GM18861 (cell line): ENCODE measurements at regions not wholly inside any gene's neighbourhood (a gene's known extent, or its start where the extent isn't known, plus 50 kb on each side); places are given as distances from the start of the nearest gene placed in this dataset.

ENCODE experiments used
- ATAC-seq: cut with Tn5 transposase; IDR thresholded peaks from one replicate; pipeline ENCODE4 v1.9.1; 2021; ENCODE audit not compliant: unreplicated experiment

DNA sequence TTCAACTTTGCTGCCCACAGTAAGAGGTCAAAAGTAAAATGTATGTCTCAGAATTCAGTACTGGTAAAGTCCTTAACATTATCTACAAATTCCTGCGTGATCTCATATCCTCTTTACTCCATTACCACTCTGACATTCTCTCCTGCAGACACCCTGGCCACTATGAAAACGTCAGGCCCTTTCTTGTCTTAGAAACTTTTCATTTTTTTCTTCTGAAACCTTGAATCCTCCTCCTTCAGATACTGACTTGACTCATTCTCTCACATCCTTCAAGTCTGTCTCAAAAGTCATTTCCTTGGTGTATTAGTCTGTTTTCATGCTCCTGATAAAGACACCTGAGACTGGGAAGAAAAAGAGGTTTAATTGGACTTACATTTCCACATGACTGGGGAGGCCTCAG lies 262.3 kb downstream of the POU4F1 start:
- ATAC-seq = peak; percentile 52

GRCh38 chr13:78339927-78340326 lies 263.4 kb downstream of the POU4F1 start:
- ATAC-seq = no peak

DNA sequence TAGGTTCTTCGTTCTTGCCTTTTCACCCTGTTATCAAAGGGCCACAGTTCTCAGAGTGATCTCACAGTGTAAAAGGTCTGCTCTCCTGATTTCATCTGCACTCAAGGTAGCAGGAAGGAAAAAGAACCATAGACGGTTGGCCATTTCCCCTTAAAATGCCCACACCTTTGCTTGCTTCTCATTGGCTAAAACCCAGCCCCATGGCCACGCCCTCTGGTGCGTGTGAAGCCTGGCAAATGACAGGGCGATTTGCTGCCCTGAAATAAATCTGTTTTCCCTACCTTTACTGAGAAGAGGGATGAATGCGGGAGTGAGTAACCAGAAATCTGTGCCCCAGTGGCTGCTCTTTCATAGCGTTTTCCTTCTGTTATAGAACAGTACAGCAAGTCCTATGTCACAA lies 269.3 kb downstream of the POU4F1 start:
- ATAC-seq = no peak

- no peak for ATAC-seq
Measured at GRCh38 chr13:78326633-78327032, 276.7 kb downstream of the POU4F1 start.

DNA sequence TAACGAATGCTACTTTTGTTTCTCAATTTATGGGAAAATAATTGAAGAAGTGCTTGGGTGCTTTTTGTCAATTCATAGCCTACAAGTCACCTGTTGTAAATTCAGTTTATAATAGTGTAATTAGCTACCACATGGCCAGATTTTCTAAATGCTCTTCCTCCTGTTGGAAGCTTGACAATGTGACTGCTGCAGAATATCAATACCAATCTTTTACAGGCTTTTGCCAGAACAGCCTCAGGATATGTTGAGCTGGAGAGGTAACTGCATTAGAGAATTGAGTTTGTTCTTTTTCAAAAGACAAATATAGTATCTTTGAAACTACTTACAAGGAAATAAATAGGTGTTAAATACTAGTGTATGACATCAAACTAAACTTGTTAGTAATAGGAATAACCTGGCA lies 277.8 kb downstream of the POU4F1 start:
- ATAC-seq = no peak

DNA sequence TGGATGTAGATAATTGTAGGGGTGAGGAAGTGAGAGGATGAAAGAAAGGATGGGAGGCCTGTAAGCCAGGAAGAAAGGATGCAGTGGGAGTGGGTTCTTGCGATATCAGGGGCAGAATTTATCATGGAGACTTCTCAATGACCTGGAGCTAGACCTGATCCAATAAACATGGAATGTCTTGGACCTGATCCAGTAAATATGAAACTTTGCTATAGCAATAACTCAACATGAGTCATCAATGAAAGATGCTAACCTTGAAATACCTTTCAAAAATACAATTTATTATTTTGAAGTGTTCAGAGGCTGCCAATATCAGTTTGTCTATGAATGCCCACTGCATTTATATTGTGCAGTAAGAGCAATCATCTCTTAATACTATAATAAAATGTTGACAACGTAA lies 279.5 kb downstream of the POU4F1 start:
- no peak for ATAC-seq

GRCh38 chr13:78323040-78323439 lies 280.3 kb downstream of the POU4F1 start:
- no peak for ATAC-seq

GRCh38 chr13:78319101-78319627 lies 284.2 kb downstream of the POU4F1 start:
- ATAC-seq = no peak

DNA sequence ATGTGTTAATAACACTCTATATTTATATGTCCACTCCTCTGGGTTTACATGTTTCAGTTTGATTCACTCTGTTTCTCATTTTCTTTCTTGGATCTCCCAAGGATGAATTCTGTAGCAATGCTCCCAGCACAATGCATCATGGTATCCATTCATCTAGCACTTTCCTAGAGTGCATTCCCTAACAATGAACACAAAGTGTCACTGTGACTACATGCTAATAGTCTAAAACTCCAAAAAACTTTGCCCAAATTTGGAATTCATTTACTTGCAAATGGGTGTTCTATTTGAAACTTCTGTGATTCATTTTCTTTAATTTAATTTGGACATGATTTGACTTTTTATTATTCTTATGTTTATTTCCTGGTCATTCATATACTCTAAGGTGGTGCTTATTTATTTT lies 286.3 kb downstream of the POU4F1 start:
- no peak for ATAC-seq

DNA sequence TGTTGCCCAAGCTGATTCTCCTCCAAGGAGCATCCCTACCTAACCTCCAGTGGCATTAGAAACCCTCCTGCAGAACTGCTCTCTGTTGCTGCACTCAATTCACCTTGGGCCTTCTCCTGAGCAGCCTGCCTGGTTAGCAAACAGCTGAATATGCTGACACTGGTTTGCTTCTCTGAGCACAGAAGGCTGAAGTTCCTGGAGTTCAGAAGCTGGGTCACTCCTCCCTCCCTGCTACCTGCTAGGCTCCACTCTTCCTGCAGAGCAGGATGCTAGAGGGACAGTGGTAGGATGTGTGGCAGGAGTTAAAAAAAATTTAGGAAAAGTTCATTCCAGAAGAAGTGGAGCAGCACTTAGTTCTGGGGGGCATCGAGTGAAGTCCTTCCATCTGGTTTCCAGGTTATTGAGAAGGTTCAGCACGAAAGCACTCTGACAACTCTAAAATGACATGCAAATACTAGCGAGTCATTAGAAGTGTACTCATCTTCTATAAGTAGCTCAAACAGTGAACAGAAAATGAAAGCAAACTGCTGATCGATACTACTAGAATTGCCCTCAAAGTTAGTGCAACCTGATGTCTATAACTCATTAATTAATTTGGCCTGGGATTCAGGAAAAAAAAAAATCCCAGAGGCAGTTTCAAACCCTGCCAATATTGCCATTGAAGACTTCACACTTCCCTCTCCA lies 293.7 kb downstream of the POU4F1 start:
- peak; percentile 79 for ATAC-seq

- ATAC-seq = no peak
Measured at GRCh38 chr13:78306519-78307206, 296.7 kb downstream of the POU4F1 start.

DNA sequence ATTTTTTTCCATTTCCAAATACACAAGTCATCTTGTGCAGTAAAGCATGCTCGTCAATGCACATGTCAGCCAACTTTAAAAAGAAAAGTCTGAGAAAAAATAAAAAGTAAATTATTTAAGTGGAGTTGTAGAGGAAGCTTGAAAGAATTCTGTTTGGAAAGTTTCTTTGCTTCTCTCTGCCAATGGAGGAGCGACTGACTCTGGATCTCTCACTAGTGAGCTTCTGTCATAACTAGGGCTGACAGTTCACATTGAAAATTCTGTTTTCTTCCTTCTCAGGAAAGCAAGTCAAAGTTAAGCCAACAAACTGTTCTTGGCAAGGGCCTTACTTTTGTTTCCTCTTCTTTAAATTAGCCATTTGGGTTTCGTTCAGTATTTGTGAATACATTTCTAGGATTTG lies 298.2 kb downstream of the POU4F1 start:
- no peak for ATAC-seq

DNA sequence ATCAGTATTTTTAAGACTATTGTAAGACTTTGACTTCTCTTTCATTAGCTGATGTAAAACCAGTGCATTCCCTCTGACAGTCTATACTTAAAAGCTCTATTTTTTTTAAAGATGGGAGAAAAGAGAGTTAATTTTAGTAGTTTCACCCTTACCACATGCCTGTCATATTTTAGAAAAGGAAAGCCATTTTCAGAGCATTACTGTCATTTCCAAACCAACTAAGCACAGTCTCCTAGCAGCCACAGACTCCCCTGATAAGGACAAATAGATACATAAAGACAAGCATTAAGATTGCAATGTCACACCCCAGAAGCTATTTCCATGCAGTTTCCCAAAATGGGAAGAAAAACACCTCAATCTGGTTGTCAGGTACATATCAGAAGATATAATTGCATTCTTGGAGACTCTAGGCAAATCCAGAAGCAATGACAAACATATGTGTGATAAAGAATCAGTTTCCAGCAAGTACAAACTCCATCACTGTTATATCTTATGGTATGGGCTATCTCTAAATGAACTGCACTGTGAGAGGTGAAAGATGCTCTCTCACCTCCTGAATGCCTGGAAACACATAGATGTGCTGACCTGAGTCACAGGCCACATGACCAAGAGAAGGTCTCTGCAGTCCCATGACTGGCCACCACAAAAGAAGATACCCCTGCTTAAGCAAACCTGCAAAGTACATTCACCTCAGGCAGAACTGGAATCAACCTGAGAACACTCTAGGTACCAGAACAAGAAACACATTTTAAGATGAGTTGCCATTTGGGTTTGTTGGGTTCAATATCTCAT lies 303.3 kb downstream of the POU4F1 start:
- ATAC-seq = peak; percentile 67

DNA sequence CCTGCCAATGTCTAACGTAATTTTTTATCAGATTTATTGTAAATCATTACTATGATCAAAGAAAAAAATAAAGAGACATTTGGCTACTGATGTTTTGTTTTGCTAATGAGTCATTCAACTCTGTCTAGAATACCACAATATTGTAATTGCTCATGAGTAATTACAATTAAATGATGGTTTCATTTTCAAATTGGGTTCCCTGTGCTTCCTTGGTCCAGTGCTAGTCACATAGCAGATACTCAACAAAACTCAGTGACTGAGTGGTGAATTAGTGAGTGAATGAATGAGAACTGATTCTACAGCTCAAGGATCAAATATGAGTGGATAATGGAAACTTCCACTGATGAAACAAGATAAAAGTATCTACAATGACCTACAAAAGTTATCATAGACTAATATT lies 304.7 kb downstream of the POU4F1 start:
- ATAC-seq = no peak

DNA sequence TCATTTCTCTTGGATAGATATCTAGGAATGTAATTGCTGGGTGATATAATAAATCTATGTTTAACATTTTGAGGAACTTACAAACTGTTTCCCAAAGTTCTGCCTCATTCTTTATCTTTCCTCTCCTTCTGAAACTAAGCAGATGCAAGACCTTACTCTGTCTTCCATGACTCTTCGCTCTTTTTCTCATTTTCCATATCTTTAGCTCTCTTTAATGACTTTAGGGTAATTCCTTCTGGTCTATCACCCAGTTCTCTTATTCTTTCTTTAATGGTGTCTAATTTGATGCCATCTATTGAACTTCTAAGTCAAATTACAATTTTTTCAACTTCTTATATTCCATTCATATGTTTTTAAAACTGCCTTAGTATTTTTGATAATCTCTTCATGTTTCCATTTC lies 316.6 kb downstream of the POU4F1 start:
- ATAC-seq = no peak

- no peak for ATAC-seq
Measured at GRCh38 chr13:78265098-78265497, 338.3 kb downstream of the POU4F1 start.

DNA sequence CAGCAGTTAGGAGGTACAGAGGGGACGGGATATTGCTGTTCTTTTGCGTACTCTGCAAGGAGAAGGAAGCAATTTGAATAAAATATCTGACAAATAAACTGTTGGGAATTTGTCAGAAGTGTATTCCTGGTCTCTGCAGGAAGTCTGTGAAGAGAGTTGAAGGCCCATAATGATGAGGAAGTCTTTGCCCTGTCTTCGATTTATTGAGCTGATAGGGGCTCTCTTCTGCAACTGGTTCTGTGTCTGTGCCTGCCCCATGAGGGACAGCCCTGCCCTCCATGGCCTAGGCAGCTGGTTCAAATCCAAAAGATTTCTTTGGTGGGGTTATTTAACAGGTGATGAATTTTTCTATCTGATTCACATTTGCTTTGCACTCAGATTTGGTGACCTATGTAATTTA lies 339.7 kb upstream of the EDNRB start:
- no peak for ATAC-seq

DNA sequence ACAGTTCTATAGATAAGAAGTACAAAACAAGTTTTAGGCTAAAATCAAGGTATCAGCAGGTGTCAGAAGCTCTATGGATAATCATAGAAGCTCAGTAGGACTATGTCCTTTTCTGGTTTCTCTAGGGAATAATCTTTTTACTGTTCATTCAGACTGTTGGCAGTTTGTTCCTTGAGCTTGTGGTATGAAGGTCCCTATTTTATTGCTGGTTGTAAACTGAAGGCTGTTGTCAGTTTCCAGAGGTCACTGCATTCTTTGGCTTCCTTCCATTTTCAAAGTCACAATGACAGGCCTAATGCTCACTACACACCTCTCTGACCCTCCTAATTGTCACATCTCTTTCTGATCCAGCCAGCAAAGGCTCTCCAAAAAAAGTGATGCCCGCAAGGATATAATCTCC lies 337.9 kb upstream of the EDNRB start:
- ATAC-seq = no peak

DNA sequence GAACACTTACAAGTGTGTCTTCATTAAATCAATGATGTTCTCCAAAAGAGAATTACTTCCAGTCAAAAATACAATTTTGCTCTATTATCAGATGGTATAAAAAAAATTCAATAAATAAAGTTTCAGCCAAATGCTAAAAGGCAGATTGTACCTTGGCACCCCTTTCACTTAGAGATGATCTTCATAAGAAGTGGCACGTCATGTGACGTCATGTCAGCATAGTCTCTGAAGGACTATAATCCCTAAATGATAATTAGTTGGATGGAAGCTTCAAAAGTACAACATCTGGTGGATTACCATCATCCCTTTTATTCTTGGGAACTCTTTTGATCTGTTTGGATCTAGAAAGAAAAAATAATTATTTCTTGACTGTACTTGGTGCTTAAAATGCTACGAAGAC lies 335.5 kb upstream of the EDNRB start:
- ATAC-seq = no peak

DNA sequence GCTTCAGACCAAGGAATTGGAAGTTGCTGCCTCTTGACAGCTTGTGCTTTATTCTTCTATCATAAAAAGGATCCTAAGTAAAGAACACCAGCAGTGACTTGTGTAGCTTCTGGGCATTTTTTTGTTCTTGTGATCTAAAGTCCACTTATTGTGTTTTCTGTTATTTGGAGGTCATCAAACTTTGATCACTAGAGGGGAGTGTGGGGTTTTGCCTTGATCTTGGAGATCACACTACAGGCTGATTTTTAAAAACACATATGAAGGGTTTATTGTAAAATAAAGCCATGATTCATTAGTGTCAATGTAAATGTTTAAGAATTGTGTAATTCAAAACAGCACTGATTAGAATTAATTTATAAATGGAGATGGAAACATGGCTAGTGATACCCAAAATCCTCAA lies 328.7 kb upstream of the EDNRB start:
- ATAC-seq = no peak

- peak; percentile 42 for ATAC-seq
Measured at GRCh38 chr13:78241278-78241919, 322.8 kb upstream of the EDNRB start.
